ENCODE measurements at regions not wholly inside any gene's neighbourhood (a gene's known extent, or its start where the extent isn't known, plus 50 kb on each side); places are given as distances from the start of the nearest gene placed in this dataset.
"Not testable (repeated sequence)": the region's sequence is repeated elsewhere in the genome, so short reads cannot be mapped to it uniquely, and the experiment has no call there.

GRCh38 chr2:128594953-128595677 is 276.4 kb upstream of the HS6ST1 start:
- ATAC-seq, result no peak
- no peak overlapping the region for H3K4me3 Mint-ChIP-seq
- no peak for DNase-seq
- no peaks in the 10 kb centered on the region for H3K36me3 Mint-ChIP-seq (ENCODE audit: insufficient read depth)
- no peaks in the 10 kb centered on the region for H3K4me1 Mint-ChIP-seq (ENCODE audit: low read depth)
- peaks cover 14% of the 10 kb centered on the region for H3K27me3 Mint-ChIP-seq (ENCODE audit: low read depth)
- no peaks in the 10 kb centered on the region for H3K9me3 Mint-ChIP-seq

DNA sequence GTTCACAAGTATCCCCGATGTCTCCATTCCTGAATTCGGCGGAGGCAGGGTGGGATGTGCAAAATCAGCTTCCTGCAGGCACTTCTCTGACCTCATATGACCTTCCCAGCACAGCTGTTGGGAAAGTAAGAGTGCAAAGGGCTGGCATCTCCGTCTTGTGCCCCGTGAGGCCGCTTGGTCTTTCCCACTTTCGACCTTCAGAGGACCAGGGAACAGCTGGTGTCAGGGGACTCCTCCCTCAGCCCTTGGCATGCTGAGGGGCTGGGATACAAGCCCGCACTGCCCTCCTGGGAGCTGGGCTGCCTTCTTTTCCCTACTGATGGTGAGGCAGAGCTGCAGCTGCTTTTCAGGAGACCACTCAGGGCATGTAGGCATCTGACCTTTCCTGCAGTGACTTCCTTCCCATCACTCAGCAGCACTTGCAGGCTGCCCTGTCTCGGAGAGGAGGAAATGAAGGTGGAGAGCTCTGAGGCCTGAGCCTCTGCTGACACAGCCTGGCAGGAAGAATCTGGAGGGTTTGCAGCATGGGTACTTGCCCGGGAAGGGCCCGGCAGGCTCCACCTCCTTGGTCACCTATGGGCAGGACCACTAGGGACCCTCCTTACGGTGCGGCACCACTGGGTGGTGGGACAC is 277.2 kb upstream of the HS6ST1 start:
- Mint-ChIP-seq H3K27me3 (ENCODE audit: low read depth) (peaks cover 9% of the 10 kb centered on the region), H3K36me3 (ENCODE audit: insufficient read depth) (no peaks in the 10 kb centered on the region), H3K4me1 (ENCODE audit: low read depth) (no peaks in the 10 kb centered on the region), H3K4me3 (no peak overlapping the region), H3K9me3 (no peaks in the 10 kb centered on the region)
- no peak for DNase-seq
- no peak for ATAC-seq

DNA sequence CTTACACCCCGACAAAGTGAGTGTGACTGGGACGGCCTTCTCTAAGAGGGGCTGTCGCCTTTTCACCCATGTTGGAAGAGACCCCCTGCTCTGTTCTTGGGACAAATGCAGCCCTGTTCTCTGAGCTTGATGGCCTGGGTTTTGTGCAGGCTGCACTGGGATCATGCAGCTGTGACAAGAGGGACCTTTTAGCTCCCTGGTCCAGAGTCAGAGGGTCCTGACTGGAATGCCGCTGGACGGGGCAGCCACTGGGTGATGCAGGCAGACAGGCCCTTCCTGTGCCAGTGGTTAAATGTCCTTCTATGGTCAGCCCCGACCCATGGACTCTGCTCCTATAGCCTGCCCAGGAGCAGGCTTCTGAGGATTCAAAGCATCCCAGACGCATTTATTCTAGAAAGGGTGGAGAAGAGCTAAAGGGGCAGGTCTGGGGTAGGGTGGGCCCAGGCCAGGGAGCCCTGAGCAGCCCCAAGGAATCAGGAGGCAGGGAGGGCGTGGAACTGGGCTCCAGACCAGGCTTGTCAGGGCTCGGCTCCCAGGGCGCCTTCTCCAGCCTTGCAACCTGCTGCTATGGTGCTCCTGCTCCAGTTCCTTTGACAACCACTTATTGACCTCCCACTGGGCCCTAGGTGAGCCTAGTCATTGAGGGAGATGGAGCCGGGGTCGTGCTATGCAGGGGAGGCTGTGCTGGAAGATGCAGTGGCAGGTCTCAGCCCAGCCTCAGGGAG is 277.9 kb upstream of the HS6ST1 start:
- H3K27me3 Mint-ChIP-seq (ENCODE audit: low read depth), result peaks cover 6% of the 10 kb centered on the region
- DNase-seq (no peak), ATAC-seq (no peak)
- H3K4me3 Mint-ChIP-seq, result no peak overlapping the region
- H3K36me3 Mint-ChIP-seq (ENCODE audit: insufficient read depth), result no peaks in the 10 kb centered on the region
- no peaks in the 10 kb centered on the region for H3K9me3 Mint-ChIP-seq
- H3K4me1 Mint-ChIP-seq (ENCODE audit: low read depth), result no peaks in the 10 kb centered on the region

DNA sequence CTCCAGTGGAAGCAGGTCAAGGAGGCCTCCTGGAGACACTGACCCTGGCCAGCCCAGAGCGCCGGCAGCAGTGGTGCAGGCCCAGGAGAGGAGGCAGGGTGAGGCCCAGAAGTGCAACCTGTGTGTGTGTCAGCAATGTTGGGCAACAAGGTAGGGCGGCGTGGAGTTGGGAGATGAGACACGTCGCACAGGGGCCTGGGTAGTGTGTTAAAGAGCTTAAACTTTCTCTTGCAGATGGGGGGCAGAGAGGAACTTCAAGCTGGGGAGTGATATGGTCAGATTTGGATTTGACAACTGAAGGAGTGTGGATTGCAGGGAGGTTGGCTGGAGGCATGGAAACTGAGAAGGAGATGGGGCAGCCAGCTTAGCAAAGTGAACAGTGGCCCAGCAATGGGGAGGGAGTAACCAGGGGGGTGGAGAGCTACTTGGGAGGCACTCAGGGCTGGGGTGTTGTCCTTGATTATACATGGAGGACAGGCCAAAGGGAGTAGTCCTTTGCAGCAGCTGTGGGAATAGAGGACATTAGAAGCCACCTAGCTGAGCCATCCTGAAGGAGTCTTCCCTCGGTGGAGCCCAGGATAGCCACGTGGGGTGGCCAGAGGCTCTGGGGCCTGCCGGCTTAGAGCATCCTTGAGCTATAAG is 278.6 kb upstream of the HS6ST1 start:
- peaks cover 3% of the 10 kb centered on the region for H3K27me3 Mint-ChIP-seq (ENCODE audit: low read depth)
- ATAC-seq (no peak), DNase-seq (no peak)
- H3K36me3 Mint-ChIP-seq (ENCODE audit: insufficient read depth), result no peaks in the 10 kb centered on the region
- no peaks in the 10 kb centered on the region for H3K4me1 Mint-ChIP-seq (ENCODE audit: low read depth)
- H3K9me3 Mint-ChIP-seq, result no peaks in the 10 kb centered on the region
- no peak overlapping the region for H3K4me3 Mint-ChIP-seq

DNA sequence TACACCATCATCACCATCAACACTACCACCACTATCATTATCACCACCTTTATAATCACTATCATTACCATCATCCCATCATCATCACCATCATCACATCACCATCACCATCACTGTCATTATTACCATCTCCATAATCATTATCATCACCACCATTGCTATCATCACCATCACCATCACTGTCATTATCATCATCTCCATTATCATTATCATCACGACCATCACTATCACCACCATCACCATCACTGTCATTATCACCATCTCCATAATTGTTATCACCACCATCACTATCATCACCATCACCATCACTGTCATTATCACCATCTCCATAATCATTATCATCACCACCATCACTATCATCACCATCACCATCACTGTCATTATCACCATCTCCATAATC is 279.6 kb upstream of the HS6ST1 start:
- not testable (repeated sequence) for DNase-seq; H3K36me3 Mint-ChIP-seq (ENCODE audit: insufficient read depth)

DNA sequence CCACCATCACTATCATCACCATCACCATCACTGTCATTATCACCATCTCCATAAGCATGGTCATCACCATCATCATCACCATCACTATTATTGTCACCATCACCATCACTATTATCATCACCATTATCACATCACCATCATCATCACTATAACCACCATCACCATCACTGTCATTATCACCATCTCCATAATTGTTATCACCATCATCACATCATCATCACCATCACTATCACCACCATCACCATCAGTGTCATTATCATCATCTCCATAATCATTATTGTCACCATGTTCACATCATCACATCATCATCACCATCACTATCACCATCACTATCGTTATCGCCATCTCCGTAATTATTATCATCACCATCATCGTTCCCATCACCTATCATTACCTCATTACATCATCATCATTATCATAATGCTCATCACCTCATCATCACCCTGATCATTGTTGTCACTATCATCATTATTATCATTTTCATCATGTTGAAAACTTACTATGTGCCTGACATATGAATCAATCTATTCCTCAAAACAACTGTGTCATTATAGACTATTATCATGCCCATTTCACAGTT is 280.3 kb upstream of the HS6ST1 start:
- ATAC-seq (no peak), DNase-seq (no peak)
- no peaks in the 10 kb centered on the region for H3K36me3 Mint-ChIP-seq (ENCODE audit: insufficient read depth)
- no peaks in the 10 kb centered on the region for H3K4me1 Mint-ChIP-seq (ENCODE audit: low read depth)
- H3K27me3 Mint-ChIP-seq (ENCODE audit: low read depth), result peaks cover 3% of the 10 kb centered on the region
- no peaks in the 10 kb centered on the region for H3K9me3 Mint-ChIP-seq
- H3K4me3 Mint-ChIP-seq, result no peak overlapping the region

More for the DNA sequence above, 279.6 kb upstream of the HS6ST1 start:
- ATAC-seq; H3K4me3 Mint-ChIP-seq; H3K4me1 Mint-ChIP-seq (ENCODE audit: low read depth); H3K9me3 Mint-ChIP-seq; H3K27me3 Mint-ChIP-seq (ENCODE audit: low read depth): not testable (repeated sequence)

GRCh38 chr2:128599700-128600099 is 281.0 kb upstream of the HS6ST1 start:
- DNase-seq, result no peak
- Mint-ChIP-seq H3K9me3 (no peaks in the 10 kb centered on the region), H3K4me3 (no peak overlapping the region), H3K36me3 (ENCODE audit: insufficient read depth) (no peaks in the 10 kb centered on the region), H3K4me1 (ENCODE audit: low read depth) (no peaks in the 10 kb centered on the region), H3K27me3 (ENCODE audit: low read depth) (peaks cover 3% of the 10 kb centered on the region)
- ATAC-seq, result no peak

- Mint-ChIP-seq H3K4me3 (no peak overlapping the region), H3K36me3 (ENCODE audit: insufficient read depth) (no peaks in the 10 kb centered on the region), H3K9me3 (no peaks in the 10 kb centered on the region), H3K27me3 (ENCODE audit: low read depth) (no peaks in the 10 kb centered on the region), H3K4me1 (ENCODE audit: low read depth) (no peaks in the 10 kb centered on the region)
- DNase-seq (no peak), ATAC-seq (no peak)
These were observed 282.1 kb upstream of the HS6ST1 start for GRCh38 chr2:128600581-128601297.

DNA sequence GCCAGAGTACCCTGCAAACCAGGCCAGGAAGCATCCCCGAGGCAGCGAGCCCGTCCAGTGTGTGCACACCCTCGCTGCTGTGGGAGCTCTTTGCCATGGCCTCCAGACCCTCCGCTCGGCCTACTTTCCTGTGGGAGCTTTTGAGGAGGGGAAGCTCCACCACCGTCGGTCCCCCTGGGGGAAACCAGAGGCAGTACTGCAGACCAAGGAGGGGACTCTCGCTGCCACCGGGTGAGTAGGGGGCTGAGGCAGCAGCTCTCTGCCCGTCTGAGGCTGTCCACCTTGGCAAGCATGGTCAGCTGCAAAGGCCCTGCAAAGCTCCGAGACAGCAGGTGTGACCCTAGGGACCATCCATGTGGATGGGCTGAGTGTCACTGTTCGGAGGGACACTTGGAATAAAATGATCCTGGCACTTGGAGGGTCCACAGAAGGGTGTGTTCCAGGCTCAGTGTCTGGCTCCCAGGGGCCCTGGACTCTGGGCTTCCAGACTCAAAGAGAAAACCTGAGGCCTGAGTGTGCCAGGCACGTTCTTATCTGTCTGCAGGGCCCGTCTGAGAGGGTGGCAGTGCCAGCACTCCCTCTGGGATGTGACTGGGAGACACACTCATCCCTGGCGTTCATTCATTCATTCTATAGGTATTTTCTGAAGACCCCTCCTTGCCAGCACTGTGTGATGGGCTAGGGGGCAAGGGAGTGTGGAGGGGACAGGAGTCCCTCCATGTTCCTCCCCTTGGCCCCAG is 282.8 kb upstream of the HS6ST1 start:
- Mint-ChIP-seq H3K4me3 (no peak overlapping the region), H3K4me1 (ENCODE audit: low read depth) (no peaks in the 10 kb centered on the region), H3K27me3 (ENCODE audit: low read depth) (no peaks in the 10 kb centered on the region), H3K9me3 (no peaks in the 10 kb centered on the region), H3K36me3 (ENCODE audit: insufficient read depth) (no peaks in the 10 kb centered on the region)
- DNase-seq (no peak), ATAC-seq (peak in 1 of 2 donors; percentile 7)

DNA sequence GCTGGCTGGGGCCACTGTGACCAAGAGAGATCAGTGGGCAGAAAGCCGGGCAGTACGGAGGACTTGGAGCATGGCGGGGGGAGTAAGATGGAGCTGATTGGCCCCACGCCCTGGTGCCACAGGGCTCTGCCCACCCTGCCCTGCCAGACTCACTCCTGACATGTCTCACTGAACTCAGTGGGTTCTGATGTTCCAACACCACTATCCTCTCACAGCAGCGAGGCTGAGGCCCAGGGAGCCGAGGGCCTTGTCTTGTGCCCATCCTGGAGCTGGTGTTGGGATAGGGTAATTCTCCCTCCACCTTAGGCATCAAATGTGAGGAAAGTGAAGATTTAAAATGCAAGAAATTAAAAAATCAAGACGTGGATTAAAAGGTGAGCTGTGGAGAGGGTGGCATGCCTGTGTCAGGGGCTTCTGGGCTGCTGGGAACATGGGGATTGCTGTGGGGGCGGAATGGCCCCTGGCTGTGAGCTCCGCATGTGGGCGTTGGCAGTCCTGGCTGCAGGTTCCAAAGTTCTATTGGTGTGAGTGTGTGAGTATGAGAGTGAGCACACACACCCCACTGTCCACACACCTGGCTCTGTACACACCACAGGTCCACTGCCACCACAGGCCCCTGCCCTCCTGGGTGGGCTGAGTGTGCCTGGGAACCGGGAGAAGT is 283.5 kb upstream of the HS6ST1 start:
- Mint-ChIP-seq H3K4me3 (no peak overlapping the region), H3K27me3 (ENCODE audit: low read depth) (no peaks in the 10 kb centered on the region), H3K9me3 (no peaks in the 10 kb centered on the region), H3K4me1 (ENCODE audit: low read depth) (no peaks in the 10 kb centered on the region), H3K36me3 (ENCODE audit: insufficient read depth) (no peaks in the 10 kb centered on the region)
- DNase-seq, result no peak
- no peak for ATAC-seq

DNA sequence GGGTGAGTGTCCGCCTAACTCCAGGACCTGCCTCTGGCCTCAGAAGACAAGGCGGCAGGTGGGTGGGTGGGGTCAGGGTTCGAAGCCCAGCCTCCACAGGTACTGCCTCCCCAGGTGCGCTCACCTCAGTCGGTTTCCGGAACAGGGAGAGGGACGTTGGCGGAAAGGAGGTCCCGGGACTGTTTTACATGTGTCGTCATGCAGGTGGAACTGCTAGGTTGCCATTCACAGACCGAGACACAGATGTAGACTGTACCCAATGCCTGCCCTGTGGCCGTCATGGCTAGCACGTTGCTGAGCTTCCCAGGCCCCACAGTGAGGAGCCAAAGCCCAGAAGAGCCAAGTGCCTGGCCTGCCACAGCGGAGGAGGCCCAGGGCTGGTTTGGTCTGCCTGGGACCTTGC is 284.0 kb upstream of the HS6ST1 start:
- Mint-ChIP-seq H3K9me3 (no peaks in the 10 kb centered on the region), H3K4me1 (ENCODE audit: low read depth) (no peaks in the 10 kb centered on the region), H3K4me3 (no peak overlapping the region), H3K36me3 (ENCODE audit: insufficient read depth) (no peaks in the 10 kb centered on the region), H3K27me3 (ENCODE audit: low read depth) (no peaks in the 10 kb centered on the region)
- DNase-seq (no peak), ATAC-seq (no peak)

DNA sequence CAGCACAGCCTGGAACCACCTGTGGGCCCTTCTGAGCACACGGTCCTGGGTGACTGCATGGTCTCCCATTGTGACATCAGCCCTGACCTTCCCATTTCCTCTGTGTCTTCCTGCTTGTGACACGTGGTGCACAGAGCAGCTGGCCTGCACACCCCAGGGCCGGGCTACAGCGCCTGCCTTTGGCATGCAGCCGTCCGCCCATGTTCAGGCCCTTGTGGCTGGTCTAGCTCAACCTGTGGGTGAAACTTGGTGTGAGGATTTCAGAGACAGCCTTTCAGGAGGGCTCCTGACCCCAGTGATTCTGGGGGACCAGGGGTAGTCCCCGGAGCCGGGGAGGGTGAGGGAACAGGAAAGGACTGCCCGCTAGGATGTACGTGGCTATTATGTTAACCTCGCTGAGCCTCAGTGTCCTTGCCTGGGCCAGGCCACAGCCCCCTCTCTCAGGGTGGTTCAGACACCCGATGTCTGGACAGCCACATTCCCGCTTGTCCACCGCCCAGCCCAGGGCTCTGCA is 284.8 kb upstream of the HS6ST1 start:
- H3K9me3 Mint-ChIP-seq, result no peaks in the 10 kb centered on the region
- H3K27me3 Mint-ChIP-seq (ENCODE audit: low read depth), result no peaks in the 10 kb centered on the region
- H3K36me3 Mint-ChIP-seq (ENCODE audit: insufficient read depth), result no peaks in the 10 kb centered on the region
- H3K4me1 Mint-ChIP-seq (ENCODE audit: low read depth), result no peaks in the 10 kb centered on the region
- DNase-seq, result no peak
- ATAC-seq, result no peak
- no peak overlapping the region for H3K4me3 Mint-ChIP-seq

GRCh38 chr2:128604045-128604444 is 285.4 kb upstream of the HS6ST1 start:
- no peaks in the 10 kb centered on the region for H3K27me3 Mint-ChIP-seq (ENCODE audit: low read depth)
- H3K4me3 Mint-ChIP-seq, result no peak overlapping the region
- no peaks in the 10 kb centered on the region for H3K9me3 Mint-ChIP-seq
- ATAC-seq (no peak), DNase-seq (no peak)
- no peaks in the 10 kb centered on the region for H3K4me1 Mint-ChIP-seq (ENCODE audit: low read depth)
- no peaks in the 10 kb centered on the region for H3K36me3 Mint-ChIP-seq (ENCODE audit: insufficient read depth)

All from activated T-cell treated with anti-CD3 and anti-CD28 coated beads, Interleukin-2, amount 50 U/mL, for 4 hours (primary cell).